Fibroblast of lung (primary cell): ENCODE measurements at regions not wholly inside any gene's neighbourhood (a gene's known extent, or its start where the extent isn't known, plus 50 kb on each side); places are given as distances from the start of the nearest gene placed in this dataset.

Source experiments
- DNase-seq, 2 donors: peaks; one replicate each; pipeline versions ENCODE4 v3.0.0 to v3.0.0-alpha.2; 2010; ENCODE audit warnings: low read depth in 2 of 2
- H2AFZ ChIP-seq: 2 replicates; pipeline ENCODE4 v1.5.1; 2012; ENCODE audit warnings: low read length, control low read depth, inconsistent platforms
- H3K27ac ChIP-seq: 2 replicates; pipeline ENCODE4 v1.5.1; 2011; ENCODE audit warnings: low read length, control low read depth; ENCODE audit not compliant: insufficient read depth
- H3K27me3 ChIP-seq: 2 replicates; pipeline ENCODE4 v1.5.1; 2011; ENCODE audit warnings: mild to moderate bottlenecking, low read length; ENCODE audit not compliant: control insufficient read depth, insufficient read depth
- H3K36me3 ChIP-seq: 2 replicates; pipeline ENCODE4 v1.5.1; 2011; ENCODE audit warnings: low read length; ENCODE audit not compliant: control insufficient read depth, insufficient read depth
- H3K4me1 ChIP-seq: 2 replicates; pipeline ENCODE4 v1.5.1; 2011; ENCODE audit warnings: low read length; ENCODE audit not compliant: control insufficient read depth, insufficient read depth; ENCODE audit errors: extremely low read depth
- H3K4me2 ChIP-seq: 2 replicates; pipeline ENCODE4 v1.5.1; 2011; ENCODE audit warnings: low read length, control low read depth; ENCODE audit not compliant: insufficient read depth; ENCODE audit errors: extremely low read depth
- H3K4me3 ChIP-seq, 4 experiments: fragments of 200-600 bp in 1 of 4; sonication (generic) in 1 of 4; replicated peaks in 1 of 4; 2 replicates each; pipeline ENCODE4 v1.5.1; 2011 to 2016; ENCODE audit warnings: low read length in 4 of 4, low read depth in 3 of 4, mild to moderate bottlenecking in 3 of 4, control low read depth in 2 of 4, inconsistent platforms in 1 of 4, mixed read lengths in 1 of 4; ENCODE audit not compliant: insufficient read depth in 1 of 4; ENCODE audit errors: control extremely low read depth in 1 of 4
- H3K79me2 ChIP-seq: 2 replicates; pipeline ENCODE4 v1.5.1; 2012; ENCODE audit warnings: mild to moderate bottlenecking, low read length, inconsistent platforms; ENCODE audit not compliant: control insufficient read depth, insufficient read depth
- H3K9ac ChIP-seq: 2 replicates; pipeline ENCODE4 v1.5.1; 2011; ENCODE audit warnings: mild to moderate bottlenecking, low read length, control low read depth; ENCODE audit not compliant: insufficient read depth
- H3K9me3 ChIP-seq: 2 replicates; pipeline ENCODE4 v1.5.1; 2012; ENCODE audit warnings: low read depth, low read length; ENCODE audit not compliant: control insufficient read depth, insufficient read depth
- H4K20me1 ChIP-seq: 2 replicates; pipeline ENCODE4 v1.5.1; 2011; ENCODE audit warnings: low read length; ENCODE audit not compliant: control insufficient read depth, insufficient read depth; ENCODE audit errors: extremely low read depth
- EZH2 ChIP-seq: IDR thresholded peaks from 2 replicates; pipeline ENCODE4 v1.5.1; 2012; ENCODE audit warnings: low read length, control low read depth, mild to moderate bottlenecking; ENCODE audit errors: missing control alignments
- TF ChIP-seq, protein P1 (sequence below), 2 donors: IDR thresholded peaks in 1 of 2; conservative IDR thresholded peaks in 1 of 2; 1 replicate in 1 of 2; 2 replicates in 1 of 2; pipeline ENCODE4 v1.5.1; 2011 to 2012; ENCODE audit warnings: low read length in 2 of 2, control low read depth in 1 of 2, inconsistent platforms in 1 of 2, low read depth in 1 of 2, mild to moderate bottlenecking in 1 of 2

- H3K4me3 ChIP-seq: no peak overlapping the region
- TF ChIP-seq, protein P1, sequence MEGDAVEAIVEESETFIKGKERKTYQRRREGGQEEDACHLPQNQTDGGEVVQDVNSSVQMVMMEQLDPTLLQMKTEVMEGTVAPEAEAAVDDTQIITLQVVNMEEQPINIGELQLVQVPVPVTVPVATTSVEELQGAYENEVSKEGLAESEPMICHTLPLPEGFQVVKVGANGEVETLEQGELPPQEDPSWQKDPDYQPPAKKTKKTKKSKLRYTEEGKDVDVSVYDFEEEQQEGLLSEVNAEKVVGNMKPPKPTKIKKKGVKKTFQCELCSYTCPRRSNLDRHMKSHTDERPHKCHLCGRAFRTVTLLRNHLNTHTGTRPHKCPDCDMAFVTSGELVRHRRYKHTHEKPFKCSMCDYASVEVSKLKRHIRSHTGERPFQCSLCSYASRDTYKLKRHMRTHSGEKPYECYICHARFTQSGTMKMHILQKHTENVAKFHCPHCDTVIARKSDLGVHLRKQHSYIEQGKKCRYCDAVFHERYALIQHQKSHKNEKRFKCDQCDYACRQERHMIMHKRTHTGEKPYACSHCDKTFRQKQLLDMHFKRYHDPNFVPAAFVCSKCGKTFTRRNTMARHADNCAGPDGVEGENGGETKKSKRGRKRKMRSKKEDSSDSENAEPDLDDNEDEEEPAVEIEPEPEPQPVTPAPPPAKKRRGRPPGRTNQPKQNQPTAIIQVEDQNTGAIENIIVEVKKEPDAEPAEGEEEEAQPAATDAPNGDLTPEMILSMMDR (conservative IDR thresholded peaks at IDR 0.05 in 1 of 2, IDR thresholded peaks at IDR 0.05 in 1 of 2; ENCODE audit: low read depth in 1 of 2, low read length in 2 of 2): no peak
- no peak for TF ChIP-seq EZH2
- H3K9ac ChIP-seq: no peak overlapping the region
- no peaks in the 10 kb centered on the region for H3K9me3 ChIP-seq
- no peak overlapping the region for H3K27ac ChIP-seq
- H3K4me1 ChIP-seq: no peaks in the 10 kb centered on the region
- H3K36me3 ChIP-seq: no peaks in the 10 kb centered on the region
- no peaks in the 10 kb centered on the region for H3K79me2 ChIP-seq
- no peak overlapping the region for H3K4me2 ChIP-seq
- H2AFZ ChIP-seq: no peak overlapping the region
- DNase-seq: no peak
- H4K20me1 ChIP-seq: no peaks in the 10 kb centered on the region
- no peaks in the 10 kb centered on the region for H3K27me3 ChIP-seq
These were observed 1362.8 kb upstream of the SEL1L start for GRCh38 chr14:82896476-82896875.

GRCh38 chr14:82897469-82898308 lies 1364.0 kb upstream of the SEL1L start:
- TF ChIP-seq, protein P1 (conservative IDR thresholded peaks at IDR 0.05 in 1 of 2, IDR thresholded peaks at IDR 0.05 in 1 of 2; ENCODE audit: low read depth in 1 of 2, low read length in 2 of 2): no peak
- TF ChIP-seq EZH2: no peak
- Histone ChIP-seq H3K9me3 (no peaks in the 10 kb centered on the region), H3K36me3 (no peaks in the 10 kb centered on the region), H3K4me3 (no peak overlapping the region), H3K4me2 (no peak overlapping the region), H3K27me3 (no peaks in the 10 kb centered on the region), H4K20me1 (no peaks in the 10 kb centered on the region), H3K9ac (no peak overlapping the region), H3K4me1 (no peaks in the 10 kb centered on the region), H2AFZ (no peak overlapping the region), H3K27ac (no peak overlapping the region), H3K79me2 (no peaks in the 10 kb centered on the region)
- DNase-seq: no peak

DNA sequence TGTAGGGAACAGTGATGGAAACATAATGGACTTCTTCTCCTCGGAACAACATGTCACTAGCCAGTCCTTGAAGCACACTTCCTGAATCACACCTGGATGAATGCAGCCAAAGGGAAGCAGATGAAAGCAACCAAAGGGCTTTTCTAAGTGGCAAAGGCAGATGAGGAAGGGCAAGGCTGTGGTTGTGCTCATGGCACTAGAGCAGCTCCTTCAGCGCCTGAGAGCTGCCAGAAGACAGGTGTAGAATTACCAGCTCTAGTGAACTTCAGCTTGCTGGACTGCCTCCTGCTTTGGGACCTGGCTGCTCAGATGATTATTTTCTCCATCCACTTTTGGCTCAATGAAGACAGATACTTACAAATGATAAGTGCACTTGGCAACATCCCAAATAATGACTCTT lies 1372.1 kb upstream of the SEL1L start:
- Histone ChIP-seq H3K36me3 (no peaks in the 10 kb centered on the region), H2AFZ (no peak overlapping the region), H3K4me3 (no peak overlapping the region), H3K79me2 (no peaks in the 10 kb centered on the region), H3K9me3 (no peaks in the 10 kb centered on the region), H3K27ac (no peak overlapping the region), H4K20me1 (no peaks in the 10 kb centered on the region), H3K4me2 (no peak overlapping the region), H3K27me3 (no peaks in the 10 kb centered on the region), H3K4me1 (no peaks in the 10 kb centered on the region), H3K9ac (no peak overlapping the region)
- TF ChIP-seq, protein P1 (conservative IDR thresholded peaks at IDR 0.05 in 1 of 2, IDR thresholded peaks at IDR 0.05 in 1 of 2; ENCODE audit: low read depth in 1 of 2, low read length in 2 of 2): no peak
- TF ChIP-seq EZH2: no peak
- no peak for DNase-seq
